GM23248 (cell line): ENCODE measurements at regions not wholly inside any gene's neighbourhood (a gene's known extent, or its start where the extent isn't known, plus 50 kb on each side); places are given as distances from the start of the nearest gene placed in this dataset.

ENCODE experiments used
- DNase-seq: peaks from one replicate; pipeline ENCODE4 v3.0.0-alpha.2; 2015
- H2AFZ ChIP-seq: fragments of 200-600 bp; sonication (generic); 2 replicates; pipeline ENCODE4 v1.6.1; 2016; ENCODE audit warnings: antibody characterized with exemption
- H3F3A ChIP-seq: fragments of 200-600 bp; sonication (generic); 2 replicates; pipeline ENCODE4 v1.6.1; 2016; ENCODE audit warnings: mild to moderate bottlenecking, antibody characterized with exemption, mixed run types; ENCODE audit not compliant: insufficient read depth
- H3K27ac ChIP-seq: fragments of 200-600 bp; sonication (generic); 2 replicates; pipeline ENCODE4 v1.5.1; 2016; ENCODE audit warnings: mild to moderate bottlenecking
- H3K27me3 ChIP-seq: fragments of 200-600 bp; sonication (generic); replicated peaks from 2 replicates; pipeline ENCODE4 v1.6.1; 2016; ENCODE audit warnings: mild to moderate bottlenecking; ENCODE audit not compliant: insufficient read depth
- H3K36me3 ChIP-seq: fragments of 200-600 bp; sonication (generic); 2 replicates; pipeline ENCODE4 v1.6.1; 2016; ENCODE audit warnings: low read depth, mild to moderate bottlenecking
- H3K4me1 ChIP-seq: fragments of 200-600 bp; sonication (generic); 2 replicates; pipeline ENCODE4 v1.6.1; 2016; ENCODE audit warnings: mild to moderate bottlenecking; ENCODE audit not compliant: insufficient read depth
- H3K4me2 ChIP-seq: fragments of 200-600 bp; sonication (generic); one replicate; pipeline ENCODE4 v1.6.1; 2016; ENCODE audit warnings: mild to moderate bottlenecking; ENCODE audit not compliant: unreplicated experiment
- H3K4me3 ChIP-seq: fragments of 200-600 bp; sonication (generic); 2 replicates; pipeline ENCODE4 v1.5.1; 2016; ENCODE audit warnings: mild to moderate bottlenecking
- H3K79me2 ChIP-seq: fragments of 200-600 bp; sonication (generic); 2 replicates; pipeline ENCODE4 v1.6.1; 2016; ENCODE audit warnings: mild to moderate bottlenecking; ENCODE audit not compliant: insufficient read depth
- H3K9ac ChIP-seq: fragments of 200-600 bp; sonication (generic); 2 replicates; pipeline ENCODE4 v1.6.1; 2016; ENCODE audit warnings: mild to moderate bottlenecking
- H3K9me2 ChIP-seq: fragments of 200-600 bp; sonication (generic); 2 replicates; pipeline ENCODE4 v1.6.1; 2016; ENCODE audit warnings: mixed run types, mild to moderate bottlenecking, moderate library complexity; ENCODE audit not compliant: insufficient read depth
- H3K9me3 ChIP-seq: fragments of 200-600 bp; sonication (generic); one replicate; pipeline ENCODE4 v1.6.1; 2017; ENCODE audit warnings: low read depth
- H4K20me1 ChIP-seq: fragments of 200-600 bp; sonication (generic); 2 replicates; pipeline ENCODE4 v1.6.0; 2016; ENCODE audit not compliant: insufficient read depth
- EZH2 ChIP-seq: fragments of 200-600 bp; sonication (generic); IDR thresholded peaks from 2 replicates; pipeline ENCODE4 v1.6.1; 2018; ENCODE audit warnings: antibody characterized with exemption, mild to moderate bottlenecking; ENCODE audit not compliant: insufficient read depth, poor library complexity, severe bottlenecking
- EZH2phosphoT487 ChIP-seq: fragments of 200-600 bp; sonication (generic); IDR thresholded peaks from 2 replicates; pipeline ENCODE4 v1.6.1; 2018; ENCODE audit warnings: antibody characterized with exemption, moderate library complexity, mild to moderate bottlenecking, low read depth; ENCODE audit not compliant: insufficient read depth
- WGBS, 2 experiments: methylation state at CpG; one replicate each; pipeline ENCODE4 v1.1.6; 2015 to 2017; ENCODE audit warnings: low lambda C conversion rate in 2 of 2, low coverage in 1 of 2; ENCODE audit errors: missing lambda C conversion rate in 2 of 2; 5-methylcytosine and 5-hydroxymethylcytosine counted together
- in situ Hi-C: fragments of 300-500 bp; cut with MboI; formaldehyde crosslinking; loops from 2 replicates; pipeline ENCODE4 v1.15.0; 2020

DNA sequence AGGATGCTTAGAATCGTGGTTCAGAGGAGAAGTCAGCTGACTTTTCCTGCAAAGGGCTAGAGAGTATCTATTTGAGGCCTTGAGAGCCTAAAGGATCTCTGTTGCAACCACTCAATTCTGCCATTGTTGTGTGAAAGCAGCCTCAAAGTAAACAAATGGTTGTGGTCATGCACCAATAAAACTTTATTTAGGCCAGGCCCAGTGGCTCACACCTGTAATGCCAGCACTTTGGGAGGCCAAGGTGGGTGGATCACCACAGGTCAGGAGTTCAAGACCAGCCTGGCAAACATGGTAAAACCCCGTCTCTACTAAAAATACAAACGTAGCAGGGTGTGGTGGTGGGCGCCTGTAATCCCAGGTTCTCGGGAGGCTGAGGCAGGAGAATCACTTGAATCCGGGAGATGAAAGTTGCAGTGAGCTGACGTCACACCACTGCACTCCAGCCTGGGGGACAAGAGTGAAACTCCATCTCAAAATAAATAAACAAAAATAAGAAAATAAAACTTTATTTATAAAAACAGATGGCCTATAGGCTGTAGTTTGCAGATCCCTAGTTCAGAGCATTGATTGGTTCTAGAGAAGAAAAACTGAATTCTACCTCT lies 135.9 kb upstream of the KLF4 start:
- H2AFZ ChIP-seq, result no peak overlapping the region
- H3F3A ChIP-seq, result no peaks in the 10 kb centered on the region
- TF ChIP-seq EZH2phosphoT487 (no peak), EZH2 (no peak)
- H3K9me3 ChIP-seq, result no peaks in the 10 kb centered on the region
- no peaks in the 10 kb centered on the region for H3K79me2 ChIP-seq
- H3K4me2 ChIP-seq, result no peak overlapping the region
- H3K9me2 ChIP-seq, result no peaks in the 10 kb centered on the region
- H4K20me1 ChIP-seq, result no peaks in the 10 kb centered on the region
- H3K27me3 ChIP-seq, result no peaks in the 10 kb centered on the region
- 96 to 98% methylated on average over 7 of the region's 7 CpGs for WGBS, 2 experiments
- peaks cover 15% of the 10 kb centered on the region for H3K4me1 ChIP-seq
- in situ Hi-C loops, result loop anchor here (25.0 kb wide), 1 partner anchor 937 kb away; no protein-coding TSS in a partner anchor
- no peaks in the 10 kb centered on the region for H3K36me3 ChIP-seq
- no peak overlapping the region for H3K27ac ChIP-seq
- no peak for DNase-seq
- H3K4me3 ChIP-seq, result no peak overlapping the region
- no peak overlapping the region for H3K9ac ChIP-seq

DNA sequence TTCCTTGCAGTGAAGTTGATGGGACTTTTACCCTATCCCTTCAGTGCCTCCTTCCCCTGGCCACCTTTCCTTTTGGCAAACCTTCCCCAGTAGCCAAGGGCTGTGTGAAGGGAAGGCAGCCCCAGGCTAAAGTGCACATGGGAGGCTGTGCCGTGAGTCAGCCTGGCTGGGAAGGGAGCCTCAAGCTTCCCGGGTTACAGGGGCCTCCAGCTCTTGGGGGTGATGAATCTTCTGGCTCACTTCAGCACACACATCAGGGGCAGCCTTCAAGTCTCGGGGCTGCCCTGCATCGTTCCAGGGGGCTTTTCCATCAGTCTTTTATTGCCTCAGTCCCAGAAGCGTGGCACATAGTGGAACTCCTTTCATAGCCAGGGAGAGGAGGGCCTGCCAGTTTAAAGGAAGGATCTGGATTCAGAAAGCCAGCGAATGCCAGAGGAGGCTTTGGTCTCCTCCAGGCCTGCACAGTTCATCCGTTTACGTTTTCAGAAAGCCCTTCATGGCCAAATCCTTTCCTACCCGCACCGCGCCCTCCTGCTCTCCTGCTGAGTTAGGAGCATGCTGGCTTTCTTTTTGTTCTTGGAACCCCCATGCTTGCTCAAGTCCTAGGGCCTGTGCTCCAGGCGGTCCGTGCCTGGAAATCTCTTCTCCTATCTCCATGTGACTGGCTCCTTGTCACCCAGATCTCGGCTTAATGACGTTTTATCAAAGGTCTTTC lies 134.8 kb upstream of the KLF4 start:
- no peaks in the 10 kb centered on the region for H3K36me3 ChIP-seq
- DNase-seq, result peak; percentile 93
- H3K4me1 ChIP-seq, result peaks cover 15% of the 10 kb centered on the region
- peak overlapping the region; percentile 69 for H3K27ac ChIP-seq
- H3K9ac ChIP-seq, result peak overlapping the region; percentile 67
- peak overlapping the region; percentile 74 for H2AFZ ChIP-seq
- no peaks in the 10 kb centered on the region for H3K9me3 ChIP-seq
- no peaks in the 10 kb centered on the region for H3K79me2 ChIP-seq
- H3K9me2 ChIP-seq, result no peaks in the 10 kb centered on the region
- H3K4me2 ChIP-seq, result peak overlapping the region; percentile 63
- in situ Hi-C loops, result no loop called here
- WGBS, 2 experiments, result 11 to 13% methylated on average over 15 of the region's 15 CpGs
- no peaks in the 10 kb centered on the region for H4K20me1 ChIP-seq
- H3K4me3 ChIP-seq, result no peak overlapping the region
- TF ChIP-seq EZH2 (no peak), EZH2phosphoT487 (no peak)
- H3K27me3 ChIP-seq, result no peaks in the 10 kb centered on the region
- no peaks in the 10 kb centered on the region for H3F3A ChIP-seq

DNA sequence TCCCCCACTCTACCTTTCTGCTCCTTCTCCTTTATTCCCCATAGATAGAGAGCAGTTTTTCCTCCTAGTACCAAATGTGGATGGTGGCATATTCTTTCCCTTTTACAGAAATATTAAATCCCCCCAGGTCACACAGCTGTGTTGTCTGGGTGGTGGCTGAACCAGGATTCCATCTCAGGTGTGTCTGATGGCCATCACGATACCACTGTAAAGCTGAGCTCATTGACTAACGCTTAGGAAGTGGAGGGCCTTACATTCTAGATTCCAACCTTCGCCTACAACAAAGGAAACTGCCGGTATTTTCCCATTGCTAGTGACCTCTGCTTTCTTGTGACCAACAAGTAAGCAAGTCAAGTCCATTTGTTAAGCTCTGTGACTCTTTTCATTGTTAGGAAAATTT lies 131.9 kb upstream of the KLF4 start:
- in situ Hi-C loops, result no loop called here
- Histone ChIP-seq H3K4me2 (no peak overlapping the region), H3F3A (no peaks in the 10 kb centered on the region), H3K36me3 (no peaks in the 10 kb centered on the region), H2AFZ (no peak overlapping the region), H3K9ac (no peak overlapping the region), H3K9me3 (no peaks in the 10 kb centered on the region), H3K27ac (no peak overlapping the region), H4K20me1 (no peaks in the 10 kb centered on the region), H3K4me1 (peaks cover 15% of the 10 kb centered on the region), H3K27me3 (no peaks in the 10 kb centered on the region), H3K79me2 (no peaks in the 10 kb centered on the region), H3K4me3 (no peak overlapping the region), H3K9me2 (no peaks in the 10 kb centered on the region)
- DNase-seq, result no peak
- 87 to 88% methylated on average over 4 of the region's 4 CpGs for WGBS, 2 experiments
- TF ChIP-seq EZH2 (no peak), EZH2phosphoT487 (no peak)

DNA sequence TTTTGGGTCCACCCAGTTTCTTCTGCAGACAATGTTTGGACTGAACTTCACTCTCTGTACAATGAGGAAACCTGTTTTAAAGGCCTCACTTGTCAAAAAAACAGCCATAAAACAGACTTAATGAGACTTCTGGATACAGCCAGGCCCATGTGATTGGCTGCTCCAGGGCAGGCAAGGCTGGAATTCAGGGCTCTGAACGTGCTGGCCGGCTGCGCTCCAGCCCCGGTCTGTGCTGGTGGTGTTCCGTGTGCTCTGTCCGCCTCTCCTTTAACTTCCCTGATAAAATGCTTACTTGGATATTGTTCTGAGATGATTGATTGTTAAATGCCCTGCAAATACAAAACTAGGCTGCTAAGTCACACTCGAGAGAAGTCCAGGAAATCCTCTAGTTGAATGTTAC lies 131.2 kb upstream of the KLF4 start:
- in situ Hi-C loops, result no loop called here
- no peak overlapping the region for H3K4me3 ChIP-seq
- H3K9me2 ChIP-seq, result no peaks in the 10 kb centered on the region
- TF ChIP-seq EZH2 (no peak), EZH2phosphoT487 (no peak)
- DNase-seq, result no peak
- H3F3A ChIP-seq, result no peaks in the 10 kb centered on the region
- no peaks in the 10 kb centered on the region for H3K27me3 ChIP-seq
- WGBS, 2 experiments, result 64% methylated on average over 7 of the region's 7 CpGs
- no peak overlapping the region for H2AFZ ChIP-seq
- no peaks in the 10 kb centered on the region for H4K20me1 ChIP-seq
- no peak overlapping the region for H3K4me2 ChIP-seq
- no peaks in the 10 kb centered on the region for H3K36me3 ChIP-seq
- no peaks in the 10 kb centered on the region for H3K79me2 ChIP-seq
- no peak overlapping the region for H3K9ac ChIP-seq
- no peaks in the 10 kb centered on the region for H3K9me3 ChIP-seq
- peaks cover 15% of the 10 kb centered on the region for H3K4me1 ChIP-seq
- no peak overlapping the region for H3K27ac ChIP-seq
